Right ventricle myocardium inferior (tissue), 1 donor: ENCODE measurements at regions not wholly inside any gene's neighbourhood (a gene's known extent, or its start where the extent isn't known, plus 50 kb on each side); places are given as distances from the start of the nearest gene placed in this dataset.
A peak's percentile ranks its signal among the peaks of the same experiment; 100 is the strongest.
"Not testable (repeated sequence)": the region's sequence is repeated elsewhere in the genome, so short reads cannot be mapped to it uniquely, and the experiment has no call there.

Source experiments
- ATAC-seq: fragments of 200-7000 bp; cut with Tn5 transposase; one replicate; pipeline ENCODE4 v1.9.1; 2020; ENCODE audit warnings: mild to moderate bottlenecking, moderate library complexity
- DNase-seq: peaks from one replicate; pipeline ENCODE4 v3.0.0; 2021; ENCODE audit errors: missing footprints
- intact Hi-C: fragments of 100-400 bp; cut with DNase I; formaldehyde crosslinking; loops from one replicate; pipeline ENCODE4 v1.11.0; 2022
- donor health status: DM: no; HTN: yes; CAD: no; lungs with severe emphysema.

DNA sequence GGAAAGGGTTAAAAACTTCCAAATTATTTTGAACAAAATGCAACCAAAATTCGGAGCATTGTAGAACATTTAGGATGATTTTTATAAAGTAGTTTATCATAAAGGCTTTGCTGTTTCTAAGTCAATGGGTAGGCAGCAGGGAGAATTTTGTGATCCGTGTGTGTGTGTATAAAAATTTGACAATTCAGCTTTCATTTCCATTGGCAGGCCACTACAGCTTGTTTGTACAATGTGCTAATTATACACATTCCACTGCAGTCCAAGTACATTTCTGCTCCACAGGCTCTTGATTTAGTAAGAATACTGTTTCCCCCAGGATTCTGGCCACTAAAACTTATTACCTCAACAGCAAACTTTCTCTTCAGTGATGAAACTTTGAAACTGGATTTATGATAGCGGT is 71.8 kb upstream of the LTBP1 start:
- intact Hi-C loops: no loop called here
- ATAC-seq (peak; percentile 60), DNase-seq (no peak)

DNA sequence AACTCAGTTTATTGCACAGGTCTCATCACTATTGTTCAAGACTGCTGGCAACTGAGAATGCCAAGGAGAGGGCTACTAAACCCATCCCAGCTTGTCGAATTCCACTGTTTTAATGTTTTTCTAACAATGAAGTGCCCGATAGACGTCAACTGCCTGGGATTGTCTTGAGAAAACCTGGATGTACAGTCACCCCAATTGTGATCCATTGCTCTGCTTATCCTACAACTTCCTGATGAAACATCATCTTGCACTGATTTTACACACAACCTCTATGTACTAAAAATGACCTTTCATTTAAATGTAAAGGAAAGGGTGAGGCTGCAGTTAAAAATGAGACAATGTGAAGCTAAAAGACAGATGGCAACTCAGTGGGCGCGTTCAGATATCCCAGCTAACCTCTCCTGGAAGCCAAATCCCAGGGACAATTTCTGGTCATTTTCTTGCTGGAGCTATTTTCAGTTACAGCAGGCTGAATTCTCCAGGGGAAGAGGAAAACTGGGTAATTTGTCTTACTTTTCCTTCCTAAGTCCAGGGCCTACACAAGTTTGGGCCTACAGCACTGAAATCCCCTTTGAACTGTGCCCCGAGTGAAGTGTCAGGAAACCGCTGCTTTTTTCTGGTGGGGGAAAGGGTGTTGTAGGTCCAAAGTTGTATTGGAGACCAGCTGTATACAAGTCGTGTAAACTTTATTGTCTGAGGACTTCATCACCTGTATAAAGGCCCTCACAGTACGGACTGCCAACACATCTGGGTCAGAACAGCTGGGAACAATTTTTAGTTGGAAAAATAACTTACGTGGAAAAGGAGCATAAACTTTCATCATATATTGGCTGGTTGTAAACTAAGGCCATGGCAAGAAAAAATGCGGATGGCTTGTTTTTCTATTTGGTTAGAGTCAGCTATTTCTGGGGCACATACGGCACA is 68.9 kb upstream of the LTBP1 start:
- ATAC-seq (no peak), DNase-seq (no peak)
- intact Hi-C loops: no loop called here

DNA sequence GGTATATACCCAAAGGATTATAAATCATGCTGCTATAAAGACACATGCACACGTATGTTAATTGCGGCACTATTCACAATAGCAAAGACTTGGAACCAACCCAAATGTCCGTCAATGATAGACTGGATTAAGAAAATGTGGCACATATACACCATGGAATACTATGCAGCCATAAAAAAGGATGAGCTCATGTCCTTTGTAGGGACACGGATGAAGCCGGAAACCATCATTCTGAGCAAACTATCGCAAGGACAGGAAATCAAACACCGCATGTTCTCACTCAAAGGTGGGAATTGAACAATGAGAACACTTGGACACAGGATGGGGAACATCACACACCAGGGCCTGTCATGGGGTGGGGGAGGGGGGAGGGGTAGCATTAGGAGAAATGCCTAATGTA is 66.8 kb upstream of the LTBP1 start:
- ATAC-seq, DNase-seq, intact Hi-C loops: not testable (repeated sequence)

DNA sequence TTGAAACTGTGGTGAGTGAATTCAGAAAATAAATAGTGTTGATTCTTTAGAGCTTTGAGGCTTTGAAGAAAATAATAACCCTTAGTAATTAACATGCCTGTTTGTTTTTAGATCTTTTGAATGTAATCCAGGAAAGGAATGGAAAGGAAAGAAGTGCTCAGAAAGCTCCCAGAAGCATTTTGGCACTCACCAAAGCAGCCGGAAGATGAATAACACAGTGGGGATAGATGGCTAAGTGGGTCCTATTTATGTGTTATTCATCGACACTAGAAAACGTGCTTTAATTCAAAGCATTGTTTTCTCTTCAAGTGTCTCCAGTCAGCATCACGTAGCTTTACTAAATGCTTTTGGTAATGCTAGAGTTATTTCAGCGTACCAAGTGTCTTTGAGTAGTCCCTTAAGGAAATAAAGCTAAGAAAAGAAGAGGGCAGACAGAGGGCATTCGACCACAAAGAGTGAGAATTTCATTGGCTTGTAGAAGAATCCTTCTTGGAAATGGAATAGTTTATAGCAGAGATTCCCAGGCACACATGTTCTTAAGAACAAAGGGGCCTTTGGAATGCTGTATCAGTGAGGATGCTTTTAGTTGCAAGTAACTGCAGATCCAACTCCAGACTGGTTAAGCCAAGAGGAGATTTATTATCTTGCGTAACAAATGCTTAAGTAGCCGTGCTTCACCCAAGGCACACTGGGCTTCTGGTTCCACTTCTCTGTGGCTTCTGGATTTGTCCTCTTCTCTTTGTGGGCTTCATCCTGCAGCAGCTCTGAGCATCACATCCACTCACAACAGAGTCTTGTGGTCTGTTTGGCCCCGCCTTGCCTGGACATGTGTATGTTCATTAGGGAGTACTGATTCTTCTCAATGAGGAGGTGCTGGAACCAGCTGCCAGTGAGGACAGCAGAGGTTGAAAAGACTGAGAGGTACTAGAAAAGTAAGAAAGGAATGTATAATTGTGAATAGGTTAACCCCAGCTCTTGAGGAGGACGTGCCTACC is 63.6 kb upstream of the LTBP1 start:
- intact Hi-C loops: no loop called here
- DNase-seq (no peak), ATAC-seq (no peak)

DNA sequence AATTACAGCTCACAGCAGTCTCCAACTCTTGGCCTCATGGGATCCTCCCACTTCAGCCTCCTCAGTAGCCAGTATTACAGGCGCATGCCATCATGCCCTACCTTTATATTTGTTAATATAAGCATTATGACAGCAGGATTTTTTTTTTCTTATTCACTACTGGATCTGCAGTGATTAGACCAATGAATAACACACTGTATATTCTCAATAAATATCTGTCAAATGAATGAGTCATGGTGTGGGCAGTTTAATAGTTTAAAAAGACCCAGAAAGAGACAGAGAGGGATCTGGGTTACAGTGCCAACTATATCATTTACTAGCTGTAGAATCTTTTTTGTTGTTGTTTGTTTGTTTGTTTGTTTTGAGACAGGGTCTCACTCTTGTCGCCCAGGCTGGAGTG is 62.4 kb upstream of the LTBP1 start:
- DNase-seq (no peak), ATAC-seq (no peak)
- intact Hi-C loops: no loop called here

DNA sequence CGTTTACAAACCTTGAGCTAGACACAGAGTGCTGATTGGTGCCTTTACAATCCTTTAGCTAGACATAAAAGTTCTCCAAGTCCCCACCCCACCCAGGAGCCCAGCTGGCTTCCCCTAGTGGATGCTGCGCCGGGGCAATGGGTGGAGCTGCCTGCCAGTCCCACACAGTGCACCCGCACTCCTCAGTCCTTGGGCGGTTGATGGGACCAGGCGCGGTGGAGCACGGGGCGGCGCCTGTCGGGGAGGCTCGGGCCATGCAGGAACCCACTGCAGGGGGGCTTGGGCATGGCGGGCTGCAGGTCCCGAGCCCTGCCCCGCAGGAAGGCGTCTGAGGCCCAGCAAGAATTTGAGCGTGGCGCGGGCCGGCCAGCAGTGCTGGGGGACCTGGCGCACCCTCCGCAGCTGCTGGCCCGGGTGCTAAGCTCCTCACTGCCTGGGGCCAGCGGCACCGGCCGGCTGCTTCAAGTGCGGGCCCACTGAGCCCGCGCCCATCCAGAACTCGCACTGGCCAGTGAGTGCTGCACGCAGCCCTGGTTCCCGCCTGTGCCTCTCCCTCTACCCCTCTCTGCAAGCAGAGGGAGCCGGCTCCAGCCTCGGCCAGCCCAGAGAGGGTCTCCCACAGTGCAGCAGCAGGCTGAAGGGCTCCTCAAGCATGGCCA is 60.2 kb upstream of the LTBP1 start:
- DNase-seq: peak; percentile 60
- intact Hi-C loops, ATAC-seq: not testable (repeated sequence)

DNA sequence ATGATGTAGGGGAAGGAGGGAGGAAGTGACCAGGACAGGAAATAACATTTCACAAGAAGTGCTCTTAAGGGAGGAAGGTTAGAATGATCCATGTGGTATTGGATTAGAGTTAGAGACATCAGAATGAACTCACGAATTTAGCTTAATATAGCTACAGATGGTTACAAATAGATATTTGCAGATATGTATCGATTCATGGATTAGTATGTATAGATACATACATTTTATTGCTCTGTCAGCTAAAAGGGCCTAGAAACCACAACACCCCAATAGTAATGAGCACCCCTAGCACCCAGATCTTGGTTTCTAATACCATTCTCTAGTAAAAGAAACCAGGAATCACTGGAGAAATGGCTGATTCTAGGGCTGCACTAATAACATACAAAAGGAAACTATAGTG is 59.6 kb upstream of the LTBP1 start:
- DNase-seq: no peak
- intact Hi-C loops: no loop called here
- no peak for ATAC-seq

DNA sequence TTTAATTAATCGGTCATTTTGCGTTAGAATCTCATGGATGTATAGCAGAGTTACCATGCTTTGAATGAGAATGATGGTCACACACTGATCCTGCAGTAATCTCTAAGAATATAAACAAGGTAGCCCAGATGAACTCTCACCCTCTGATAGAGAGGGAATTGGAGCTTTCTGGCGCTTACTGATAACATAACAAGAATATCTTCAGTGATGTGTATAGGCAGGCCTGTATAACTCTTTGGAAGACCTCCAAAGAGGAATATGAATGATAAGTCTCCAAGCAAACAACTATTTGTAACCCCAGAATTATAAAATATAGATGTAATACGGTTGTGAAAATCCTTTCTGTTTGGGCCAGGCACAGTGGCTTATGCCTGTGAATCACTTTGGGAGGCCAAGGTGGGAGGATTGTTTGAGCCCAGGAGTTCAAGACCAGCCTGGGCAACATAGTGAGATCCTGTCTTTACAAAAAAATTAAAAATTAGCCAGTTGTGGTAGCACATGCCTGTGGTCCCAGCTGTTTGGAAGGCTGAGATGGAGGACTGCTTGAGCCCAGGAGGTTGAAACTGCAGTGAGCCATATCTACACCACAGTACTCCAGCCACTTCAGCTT is 52.5 kb upstream of the LTBP1 start:
- DNase-seq (no peak), ATAC-seq (no peak)
- intact Hi-C loops: no loop called here

DNA sequence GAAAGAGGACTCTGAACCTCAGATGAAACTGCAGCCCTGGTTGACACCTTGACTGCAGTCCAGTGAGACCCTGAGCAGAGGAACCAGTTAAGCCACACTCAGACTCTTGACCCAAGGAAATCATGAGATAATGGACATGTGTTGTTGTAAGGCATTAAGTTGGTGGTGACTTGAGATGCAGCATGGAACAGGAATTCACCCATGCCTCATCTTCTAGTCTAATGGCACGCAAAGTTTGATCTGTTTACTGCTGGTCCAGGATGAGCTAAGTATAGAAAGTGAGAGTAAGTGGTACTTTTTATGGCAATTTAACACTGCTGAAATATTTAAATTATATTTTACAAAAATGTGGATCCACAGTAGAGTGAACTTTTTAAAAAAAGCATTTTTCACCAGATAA is 51.3 kb upstream of the LTBP1 start:
- intact Hi-C loops: no loop called here
- ATAC-seq (no peak), DNase-seq (no peak)
